Fibroblast of pulmonary artery (primary cell): ENCODE measurements at regions not wholly inside any gene's neighbourhood (a gene's known extent, or its start where the extent isn't known, plus 50 kb on each side); places are given as distances from the start of the nearest gene placed in this dataset.

Source experiments
- DNase-seq: peaks from one replicate; pipeline ENCODE4 v3.0.0-alpha.2; 2010; ENCODE audit warnings: low read depth
- H3K4me3 ChIP-seq: replicated peaks from 2 replicates; pipeline ENCODE4 v1.5.1; 2011; ENCODE audit warnings: low read depth, mild to moderate bottlenecking, control low read depth, low read length, moderate library complexity
- TF ChIP-seq, protein P1 (sequence below): IDR thresholded peaks from 2 replicates; pipeline ENCODE4 v1.5.1; 2011; ENCODE audit warnings: mild to moderate bottlenecking, control low read depth, low read length, inconsistent platforms; ENCODE audit errors: missing control alignments

DNA sequence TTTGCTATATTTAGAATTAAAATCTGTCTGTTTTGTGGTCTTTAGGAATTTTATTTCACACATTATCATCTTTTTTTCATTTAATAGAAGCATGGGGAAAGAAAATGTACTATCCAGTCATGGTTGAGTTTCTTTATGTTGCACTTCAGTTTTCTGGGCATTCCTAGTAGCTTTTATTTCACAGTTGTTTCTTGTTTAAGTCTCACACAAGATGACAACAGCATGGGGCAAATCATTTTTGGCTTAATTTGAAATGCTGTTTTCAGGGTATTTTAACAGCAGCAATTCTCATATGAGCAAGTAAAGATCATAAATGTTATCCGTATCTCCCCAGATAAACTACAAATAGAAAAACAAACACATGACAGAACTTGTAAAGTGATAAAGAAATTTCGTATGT is 1600.2 kb downstream of the PCDH9 start:
- DNase-seq: no peak
- TF ChIP-seq, protein P1, sequence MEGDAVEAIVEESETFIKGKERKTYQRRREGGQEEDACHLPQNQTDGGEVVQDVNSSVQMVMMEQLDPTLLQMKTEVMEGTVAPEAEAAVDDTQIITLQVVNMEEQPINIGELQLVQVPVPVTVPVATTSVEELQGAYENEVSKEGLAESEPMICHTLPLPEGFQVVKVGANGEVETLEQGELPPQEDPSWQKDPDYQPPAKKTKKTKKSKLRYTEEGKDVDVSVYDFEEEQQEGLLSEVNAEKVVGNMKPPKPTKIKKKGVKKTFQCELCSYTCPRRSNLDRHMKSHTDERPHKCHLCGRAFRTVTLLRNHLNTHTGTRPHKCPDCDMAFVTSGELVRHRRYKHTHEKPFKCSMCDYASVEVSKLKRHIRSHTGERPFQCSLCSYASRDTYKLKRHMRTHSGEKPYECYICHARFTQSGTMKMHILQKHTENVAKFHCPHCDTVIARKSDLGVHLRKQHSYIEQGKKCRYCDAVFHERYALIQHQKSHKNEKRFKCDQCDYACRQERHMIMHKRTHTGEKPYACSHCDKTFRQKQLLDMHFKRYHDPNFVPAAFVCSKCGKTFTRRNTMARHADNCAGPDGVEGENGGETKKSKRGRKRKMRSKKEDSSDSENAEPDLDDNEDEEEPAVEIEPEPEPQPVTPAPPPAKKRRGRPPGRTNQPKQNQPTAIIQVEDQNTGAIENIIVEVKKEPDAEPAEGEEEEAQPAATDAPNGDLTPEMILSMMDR: no peak
- no peak overlapping the region for H3K4me3 ChIP-seq

DNA sequence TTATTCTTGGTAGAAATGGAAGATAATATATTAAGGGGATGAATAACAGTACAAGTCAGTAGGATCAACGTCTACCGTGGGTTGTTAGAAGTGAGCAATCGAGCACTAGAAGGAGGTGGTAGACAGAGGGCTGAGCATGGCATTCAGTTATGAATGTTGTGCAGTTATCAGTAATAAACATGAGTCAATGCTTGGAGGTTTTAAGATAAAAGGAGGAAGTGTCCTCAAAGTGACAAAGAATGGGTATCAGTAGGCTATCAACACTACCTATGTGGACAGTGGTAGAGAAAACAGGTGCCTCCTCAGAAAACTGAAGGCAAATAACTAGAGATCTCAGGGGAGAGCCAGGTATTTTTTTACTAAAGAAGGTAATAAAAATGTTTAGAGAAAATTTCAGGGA is 1607.0 kb downstream of the PCDH9 start:
- TF ChIP-seq, protein P1: no peak
- no peak for DNase-seq
- H3K4me3 ChIP-seq: no peak overlapping the region

DNA sequence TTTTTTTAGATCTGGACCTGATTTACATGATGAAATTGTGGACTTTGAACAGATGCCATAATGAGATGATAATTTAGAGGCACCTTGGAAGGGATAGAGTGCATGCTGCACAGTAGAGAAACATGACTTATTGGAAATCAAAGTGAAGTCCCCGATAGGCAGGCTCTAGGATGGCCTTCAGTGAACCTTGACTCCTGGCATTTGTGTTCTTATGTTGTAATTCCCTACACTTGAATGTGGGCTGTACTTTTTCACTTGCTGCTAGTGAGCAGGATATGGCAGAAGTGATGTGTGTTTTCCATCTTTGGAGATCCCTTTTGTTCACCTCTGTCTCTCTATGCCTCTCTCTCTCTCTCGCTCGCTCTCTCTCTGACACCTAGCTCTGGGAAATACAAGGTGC is 1614.6 kb downstream of the PCDH9 start:
- no peak for DNase-seq
- TF ChIP-seq, protein P1: no peak
- no peak overlapping the region for H3K4me3 ChIP-seq

DNA sequence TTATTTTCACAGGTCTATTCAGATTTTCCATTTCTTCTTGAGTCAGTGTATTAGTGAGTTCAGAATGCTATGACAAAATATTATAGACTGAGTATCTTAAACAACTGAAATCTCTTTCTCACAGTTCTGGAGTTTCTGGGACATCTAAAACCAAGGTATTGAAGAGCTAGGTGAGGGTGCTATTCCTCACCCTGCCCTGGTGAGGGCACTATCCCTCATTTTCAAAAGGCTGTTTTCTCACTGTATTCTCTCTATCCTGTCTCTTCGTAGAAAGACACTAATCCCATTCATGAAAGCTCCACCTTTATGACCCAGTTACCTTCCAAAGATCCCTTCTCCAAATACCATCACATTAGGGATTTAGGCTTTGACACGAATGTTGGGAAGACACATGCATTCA is 1617.1 kb downstream of the PCDH9 start:
- TF ChIP-seq, protein P1: peak; percentile 15
- no peak overlapping the region for H3K4me3 ChIP-seq
- no peak for DNase-seq

DNA sequence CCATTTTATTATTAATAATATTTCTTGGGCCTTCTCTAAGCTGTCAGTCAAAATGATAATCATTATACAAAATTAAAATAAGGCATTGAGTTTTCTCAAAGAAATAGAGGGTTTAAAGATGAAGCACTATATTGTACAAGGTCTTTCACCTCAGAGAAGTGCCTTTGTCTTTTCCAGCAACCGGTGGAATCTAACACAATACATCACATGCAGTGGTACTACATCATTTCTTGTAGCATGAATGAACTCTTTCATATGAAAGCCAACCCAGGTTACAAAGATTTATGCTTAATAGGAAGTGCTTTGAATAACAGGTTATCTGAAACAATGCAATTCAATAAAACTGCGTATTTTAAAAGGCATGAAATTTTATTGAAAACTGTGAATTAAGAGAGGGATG is 1620.8 kb downstream of the PCDH9 start:
- TF ChIP-seq, protein P1: no peak

DNA sequence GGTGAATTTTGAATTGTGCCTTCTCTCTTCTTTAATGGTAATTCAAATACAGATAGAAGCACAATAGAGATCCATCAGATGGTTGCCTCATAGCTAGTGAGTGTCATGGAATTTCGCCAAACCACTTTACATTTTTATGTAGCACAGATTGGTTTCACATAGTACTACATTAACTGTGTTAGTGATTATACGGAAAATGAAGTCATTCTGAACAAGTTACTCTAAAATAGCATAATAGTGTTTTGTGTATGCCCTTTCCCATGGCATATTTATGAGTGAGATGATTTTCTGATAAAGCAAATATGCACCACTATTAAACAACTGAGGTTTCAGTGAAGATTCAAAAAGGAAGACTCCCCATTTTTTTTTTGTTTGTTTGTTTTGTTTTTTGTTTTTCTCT is 1623.5 kb downstream of the PCDH9 start:
- TF ChIP-seq, protein P1: no peak
- no peak overlapping the region for H3K4me3 ChIP-seq
- DNase-seq: peak; percentile 58

More for the DNA sequence above, 1620.8 kb downstream of the PCDH9 start:
- H3K4me3 ChIP-seq: no peak overlapping the region
- no peak for DNase-seq

DNA sequence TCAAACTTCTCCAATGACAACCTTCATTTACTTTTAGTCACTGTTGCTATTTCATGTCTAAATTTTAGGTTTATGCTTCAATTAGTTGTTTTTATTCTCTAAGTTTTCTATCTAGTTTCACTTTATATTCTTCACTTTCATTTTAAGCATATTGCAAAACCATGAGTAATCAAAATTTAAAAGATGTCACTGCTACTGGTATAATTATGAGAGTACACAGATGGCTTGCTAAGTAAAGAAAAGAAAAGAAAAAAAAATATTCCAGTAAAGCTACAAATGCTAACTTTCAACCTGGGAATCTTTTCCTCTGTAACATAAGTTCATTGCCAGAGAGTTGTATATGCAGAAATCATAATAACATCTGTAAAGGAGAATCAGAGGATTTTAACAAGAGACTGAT is 1624.7 kb downstream of the PCDH9 start:
- peak; percentile 21 for DNase-seq

More for the DNA sequence above, 1624.7 kb downstream of the PCDH9 start:
- H3K4me3 ChIP-seq: no peak overlapping the region
- TF ChIP-seq, protein P1: no peak
